Muscle of leg (tissue), 3 donors: ENCODE measurements at regions not wholly inside any gene's neighbourhood (a gene's known extent, or its start where the extent isn't known, plus 50 kb on each side); places are given as distances from the start of the nearest gene placed in this dataset.

Experiments
- DNase-seq: peaks from one replicate; pipeline ENCODE4 v3.0.0; 2013
- H3K27ac ChIP-seq: one replicate; pipeline ENCODE4 v1.5.1; 2013; ENCODE audit warnings: mild to moderate bottlenecking, low read length, control low read depth
- H3K27me3 ChIP-seq: one replicate; pipeline ENCODE4 v1.6.1; 2013; ENCODE audit warnings: low read length; ENCODE audit not compliant: control insufficient read depth, insufficient read depth
- H3K36me3 ChIP-seq: one replicate; pipeline ENCODE4 v1.6.1; 2013; ENCODE audit warnings: low read length; ENCODE audit not compliant: control insufficient read depth, insufficient read depth
- H3K4me1 ChIP-seq: one replicate; pipeline ENCODE4 v1.6.1; 2013; ENCODE audit warnings: low read length; ENCODE audit not compliant: control insufficient read depth, insufficient read depth
- H3K4me3 ChIP-seq: one replicate; pipeline ENCODE4 v1.5.1; 2013; ENCODE audit warnings: low read length, control low read depth
- H3K9me3 ChIP-seq: replicated peaks from 2 replicates; pipeline ENCODE4 v1.6.1; 2013; ENCODE audit warnings: low read depth, low read length; ENCODE audit not compliant: control insufficient read depth
- WGBS: methylation state at CpG from one replicate; pipeline ENCODE4 v1.1.5; 2013; ENCODE audit warnings: missing lambda C conversion rate; ENCODE audit not compliant: insufficient coverage; 5-methylcytosine and 5-hydroxymethylcytosine counted together

- no CpG with 5 or more reads among the region's 3 CpGs for WGBS
- no peak for DNase-seq
Observed at GRCh38 chr18:32582455-32582854, 111.8 kb upstream of the GAREM1 start.

GRCh38 chr18:32577561-32577960 lies 106.9 kb upstream of the GAREM1 start:
- Histone ChIP-seq H3K27ac (no peak overlapping the region), H3K4me1 (no peaks in the 10 kb centered on the region), H3K9me3 (no peaks in the 10 kb centered on the region), H3K4me3 (no peak overlapping the region), H3K27me3 (no peaks in the 10 kb centered on the region), H3K36me3 (no peaks in the 10 kb centered on the region)
- no CpG with 5 or more reads among the region's 2 CpGs for WGBS
- DNase-seq = no peak

More at GRCh38 chr18:32582455-32582854, 111.8 kb upstream of the GAREM1 start:
- Histone ChIP-seq H3K27ac (no peak overlapping the region), H3K4me3 (no peak overlapping the region), H3K4me1 (no peaks in the 10 kb centered on the region), H3K36me3 (no peaks in the 10 kb centered on the region), H3K9me3 (no peaks in the 10 kb centered on the region), H3K27me3 (no peaks in the 10 kb centered on the region)

GRCh38 chr18:32576296-32576916 lies 105.7 kb upstream of the GAREM1 start:
- 0% methylated on average over 3 of the region's 7 CpGs for WGBS
- no peak overlapping the region for H3K27ac ChIP-seq
- H3K9me3 ChIP-seq = no peaks in the 10 kb centered on the region
- H3K4me3 ChIP-seq = no peak overlapping the region
- H3K4me1 ChIP-seq = no peaks in the 10 kb centered on the region
- H3K36me3 ChIP-seq = no peaks in the 10 kb centered on the region
- no peaks in the 10 kb centered on the region for H3K27me3 ChIP-seq
- DNase-seq = peak; percentile 69

GRCh38 chr18:32566960-32567359 lies 96.3 kb upstream of the GAREM1 start:
- DNase-seq = no peak
- 60% methylated on average over 1 of the region's 3 CpGs for WGBS
- H3K9me3 ChIP-seq = no peaks in the 10 kb centered on the region

GRCh38 chr18:32553640-32554365 lies 83.1 kb upstream of the GAREM1 start:
- Histone ChIP-seq H3K27ac (no peak overlapping the region), H3K4me1 (no peaks in the 10 kb centered on the region), H3K36me3 (no peaks in the 10 kb centered on the region), H3K9me3 (no peaks in the 10 kb centered on the region), H3K27me3 (no peaks in the 10 kb centered on the region), H3K4me3 (no peak overlapping the region)
- WGBS = 64% methylated on average over 3 of the region's 3 CpGs
- DNase-seq = no peak

More at GRCh38 chr18:32566960-32567359, 96.3 kb upstream of the GAREM1 start:
- H3K27me3 ChIP-seq = no peaks in the 10 kb centered on the region
- no peaks in the 10 kb centered on the region for H3K36me3 ChIP-seq
- H3K4me1 ChIP-seq = no peaks in the 10 kb centered on the region
- no peak overlapping the region for H3K27ac ChIP-seq
- H3K4me3 ChIP-seq = no peak overlapping the region

- WGBS = 67% methylated on average over 4 of the region's 5 CpGs
- Histone ChIP-seq H3K27ac (no peak overlapping the region), H3K36me3 (no peaks in the 10 kb centered on the region), H3K4me3 (no peak overlapping the region), H3K9me3 (no peaks in the 10 kb centered on the region), H3K27me3 (no peaks in the 10 kb centered on the region), H3K4me1 (peaks cover 4% of the 10 kb centered on the region)
- no peak for DNase-seq
Observed at GRCh38 chr18:32553174-32553573, 82.5 kb upstream of the GAREM1 start.

GRCh38 chr18:32552421-32553030 lies 81.8 kb upstream of the GAREM1 start:
- Histone ChIP-seq H3K4me1 (peaks cover 4% of the 10 kb centered on the region), H3K4me3 (no peak overlapping the region), H3K27me3 (no peaks in the 10 kb centered on the region), H3K9me3 (no peaks in the 10 kb centered on the region), H3K36me3 (no peaks in the 10 kb centered on the region), H3K27ac (no peak overlapping the region)
- peak; percentile 51 for DNase-seq
- WGBS = 25% methylated on average over 2 of the region's 4 CpGs

GRCh38 chr18:32550963-32551362 lies 80.3 kb upstream of the GAREM1 start:
- no peak for DNase-seq
- Histone ChIP-seq H3K27me3 (no peaks in the 10 kb centered on the region), H3K4me3 (no peak overlapping the region), H3K36me3 (no peaks in the 10 kb centered on the region), H3K27ac (no peak overlapping the region), H3K9me3 (no peaks in the 10 kb centered on the region), H3K4me1 (peaks cover 4% of the 10 kb centered on the region)
- no CpG with 5 or more reads among the region's 4 CpGs for WGBS

- WGBS = 25% methylated on average over 1 of the region's 5 CpGs
Observed at GRCh38 chr18:32549248-32550110, 78.8 kb upstream of the GAREM1 start.

GRCh38 chr18:32548688-32549087 lies 78.0 kb upstream of the GAREM1 start:
- Histone ChIP-seq H3K27me3 (no peaks in the 10 kb centered on the region), H3K4me1 (peaks cover 4% of the 10 kb centered on the region), H3K27ac (no peak overlapping the region), H3K4me3 (no peak overlapping the region), H3K36me3 (no peaks in the 10 kb centered on the region), H3K9me3 (no peaks in the 10 kb centered on the region)
- 22% methylated on average over 3 of the region's 3 CpGs for WGBS
- DNase-seq = no peak

More at GRCh38 chr18:32549248-32550110, 78.8 kb upstream of the GAREM1 start:
- DNase-seq = peak; percentile 57
- Histone ChIP-seq H3K27me3 (no peaks in the 10 kb centered on the region), H3K27ac (no peak overlapping the region), H3K9me3 (no peaks in the 10 kb centered on the region), H3K4me1 (peaks cover 4% of the 10 kb centered on the region), H3K36me3 (no peaks in the 10 kb centered on the region), H3K4me3 (no peak overlapping the region)
